Left cardiac atrium (tissue), 4 donors: ENCODE measurements at regions not wholly inside any gene's neighbourhood (a gene's known extent, or its start where the extent isn't known, plus 50 kb on each side); places are given as distances from the start of the nearest gene placed in this dataset.
A peak's percentile ranks its signal among the peaks of the same experiment; 100 is the strongest.
"Not testable (repeated sequence)": the region's sequence is repeated elsewhere in the genome, so short reads cannot be mapped to it uniquely, and the experiment has no call there.

Experiments
- ATAC-seq, 2 donors: fragments of 200-7000 bp; cut with Tn5 transposase; one replicate each; pipeline ENCODE4 v1.9.1; 2020; ENCODE audit warnings: mild to moderate bottlenecking in 2 of 2, moderate library complexity in 2 of 2
- DNase-seq: peaks from one replicate; pipeline ENCODE4 v3.0.0-alpha.2; 2020
- intact Hi-C, 2 donors: fragments of 100-400 bp; cut with DNase I; formaldehyde crosslinking; loops; one replicate each; pipeline versions ENCODE4 v1.14.1 to v1.15.1; 2022 to 2023
- donor health status: DM: no; HTN: yes; CAD: no.
- donor health status: DM: no; HTN: yes; CAD: no; lungs with severe emphysema.
- donor health status: DM: yes; HTN: yes; CAD: no.
- donor health status: Dilated cardiomyopathy.

GRCh38 chr13:90830782-90831181, 516.7 kb upstream of the MIR17HG start:
- DNase-seq (no peak), ATAC-seq (no peak)
- intact Hi-C loops = no loop called here

GRCh38 chr13:90833951-90834350, 513.5 kb upstream of the MIR17HG start:
- DNase-seq = no peak
- no peak for ATAC-seq
- intact Hi-C loops = no loop called here

GRCh38 chr13:90834700-90835099, 512.8 kb upstream of the MIR17HG start:
- ATAC-seq (no peak), DNase-seq (no peak)
- intact Hi-C loops = no loop called here

GRCh38 chr13:90835826-90836225, 511.7 kb upstream of the MIR17HG start:
- ATAC-seq = no peak
- intact Hi-C loops = no loop called here

GRCh38 chr13:90838317-90838960, 509.0 kb upstream of the MIR17HG start:
- no peak for ATAC-seq
- intact Hi-C loops = no loop called here
- DNase-seq = no peak

More at GRCh38 chr13:90835826-90836225, 511.7 kb upstream of the MIR17HG start:
- no peak for DNase-seq

GRCh38 chr13:90839061-90839460, 508.4 kb upstream of the MIR17HG start:
- ATAC-seq = no peak
- intact Hi-C loops = no loop called here
- DNase-seq = no peak

GRCh38 chr13:90846936-90847335, 500.6 kb upstream of the MIR17HG start:
- intact Hi-C loops = no loop called here
- DNase-seq (no peak), ATAC-seq (no peak)

GRCh38 chr13:90853666-90854065, 493.8 kb upstream of the MIR17HG start:
- ATAC-seq, DNase-seq, intact Hi-C loops: not testable (repeated sequence)

- ATAC-seq (no peak), DNase-seq (no peak)
- intact Hi-C loops = no loop called here
These were observed 489.6 kb upstream of the MIR17HG start for GRCh38 chr13:90857921-90858320.

- DNase-seq (no peak), ATAC-seq (no peak)
- intact Hi-C loops = loop anchor here in 1 of 2 donors (10.0 kb wide), 1 partner anchor 911 kb away; no protein-coding TSS in a partner anchor
These were observed 481.5 kb upstream of the MIR17HG start for GRCh38 chr13:90866006-90866405.

- DNase-seq (peak; percentile 62), ATAC-seq (peak; percentile 91 to 94)
- intact Hi-C loops = loop anchor here in 1 of 2 donors (10.0 kb wide), 1 partner anchor 913 kb away; no protein-coding TSS in a partner anchor
These were observed 480.2 kb upstream of the MIR17HG start for GRCh38 chr13:90867336-90867683.

- intact Hi-C loops = loop anchor here in 1 of 2 donors (10.0 kb wide), 1 partner anchor 914 kb away; no protein-coding TSS in a partner anchor
- ATAC-seq = no peak
- DNase-seq = no peak
These were observed 479.1 kb upstream of the MIR17HG start for GRCh38 chr13:90868321-90868920.

- intact Hi-C loops = loop anchor here in 1 of 2 donors (10.0 kb wide), 1 partner anchor 915 kb away; no protein-coding TSS in a partner anchor
- ATAC-seq (no peak), DNase-seq (no peak)
These were observed 477.9 kb upstream of the MIR17HG start for GRCh38 chr13:90869580-90869979.

- intact Hi-C loops = no loop called here
- no peak for DNase-seq
- no peak for ATAC-seq
These were observed 474.9 kb upstream of the MIR17HG start for GRCh38 chr13:90872491-90873025.

GRCh38 chr13:90880790-90881189, 466.7 kb upstream of the MIR17HG start:
- intact Hi-C loops = no loop called here
- DNase-seq (no peak), ATAC-seq (no peak)

GRCh38 chr13:90882551-90882950, 464.9 kb upstream of the MIR17HG start:
- DNase-seq (no peak), ATAC-seq (no peak)
- intact Hi-C loops = no loop called here

GRCh38 chr13:90883592-90883991, 463.9 kb upstream of the MIR17HG start:
- intact Hi-C loops = no loop called here
- ATAC-seq = no peak
- no peak for DNase-seq

GRCh38 chr13:90884066-90884465, 463.4 kb upstream of the MIR17HG start:
- no peak for DNase-seq
- intact Hi-C loops = no loop called here
- no peak for ATAC-seq

- intact Hi-C loops = no loop called here
- ATAC-seq (peak; percentile 31 to 50), DNase-seq (no peak)
These were observed 457.3 kb upstream of the MIR17HG start for GRCh38 chr13:90889906-90890834.

- ATAC-seq (no peak), DNase-seq (no peak)
- intact Hi-C loops = no loop called here
These were observed 456.2 kb upstream of the MIR17HG start for GRCh38 chr13:90891329-90891728.
